ENCODE measurements at regions not wholly inside any gene's neighbourhood (a gene's known extent, or its start where the extent isn't known, plus 50 kb on each side); places are given as distances from the start of the nearest gene placed in this dataset.

DNA sequence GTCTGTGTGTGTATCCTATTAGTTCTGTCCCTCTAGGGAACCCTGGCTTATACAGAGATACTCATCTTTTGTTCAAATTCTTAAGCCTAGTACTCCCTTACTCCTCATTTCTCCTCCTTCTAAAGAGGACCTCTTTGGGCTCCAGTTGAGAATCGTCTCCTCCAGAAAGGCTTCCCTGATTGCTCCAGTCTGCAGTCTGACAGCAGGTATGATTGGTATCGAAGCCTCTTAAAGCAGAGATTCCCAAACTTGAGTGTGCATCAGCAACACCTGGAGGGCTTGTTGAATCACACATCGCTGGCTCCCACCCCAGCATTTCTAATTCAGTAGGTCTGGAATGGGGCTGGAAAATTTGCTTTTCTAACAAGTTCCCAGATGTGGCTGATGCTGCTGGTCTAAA lies 60.9 kb upstream of the NMNAT3 start:
- H3K9me1 ChIP-seq (ENCODE audit: control insufficient read depth, insufficient read depth, low read length) = no peaks in the 10 kb centered on the region
- BruUV-seq (replicated peaks) = no TSS peak
- no peak overlapping the region for H3K4me3 ChIP-seq
- H3K36me3 ChIP-seq (ENCODE audit: control insufficient read depth, insufficient read depth, low read length) = no peaks in the 10 kb centered on the region
- ChIA-PET POLR2A (interaction anchor here (1.4 kb wide), 1 partner anchor 29 kb away, joined by 4 read pairs; no protein-coding TSS in a partner anchor), CTCF (ENCODE audit: low intra/inter-chr PET ratio) (no interaction called here)
- FAIRE-seq (no peak), ATAC-seq (no peak), DNase-seq (ENCODE audit: extremely low read depth in 1 of 4, low spot score in 3 of 4) (no peak)
- H3K79me2 ChIP-seq (ENCODE audit: control insufficient read depth, insufficient read depth, low read length) = no peaks in the 10 kb centered on the region
- in situ Hi-C loops (cut with MboI) (no loop called here), intact Hi-C loops (cut with micrococcal nuclease) (no loop called here)
- H3K27me3 ChIP-seq (ENCODE audit: control insufficient read depth in 2 of 2, insufficient read depth in 2 of 2, low read length in 2 of 2) = no peaks in the 10 kb centered on the region
- no peak overlapping the region for H3K27ac ChIP-seq (ENCODE audit: extremely low read depth, low read depth, low read length)
- no peak overlapping the region for H3K9ac ChIP-seq (ENCODE audit: insufficient read depth in 1 of 2, low read depth in 2 of 2, low read length in 2 of 2)
- no peak overlapping the region for H2AFZ ChIP-seq (ENCODE audit: low read depth, low read length)
- no peaks in the 10 kb centered on the region for H3K4me1 ChIP-seq (replicated peaks in 1 of 2; ENCODE audit: control insufficient read depth in 2 of 2, insufficient read depth in 2 of 2, low read length in 2 of 2)
- no peak for TF ChIP-seq FOS (IDR thresholded peaks at IDR 0.05; ENCODE audit: extremely low read depth, insufficient read length)
- TF ChIP-seq ZFP36 (IDR thresholded peaks at IDR 0.05; ENCODE audit: low read depth, low read length, partially characterized antibody) = peak; percentile 58
- no peak overlapping the region for H3K4me2 ChIP-seq (ENCODE audit: insufficient read depth, low read length)
- H3K9me3 ChIP-seq (replicated peaks; ENCODE audit: control insufficient read depth, insufficient read depth, low read depth, low read length) = no peaks in the 10 kb centered on the region
- 6% methylated on average over 3 of the region's 3 CpGs for WGBS (ENCODE audit: insufficient coverage, low coverage, missing lambda C conversion rate)
- H4K20me1 ChIP-seq (replicated peaks; ENCODE audit: control insufficient read depth, insufficient read depth, low read length) = no peaks in the 10 kb centered on the region

DNA sequence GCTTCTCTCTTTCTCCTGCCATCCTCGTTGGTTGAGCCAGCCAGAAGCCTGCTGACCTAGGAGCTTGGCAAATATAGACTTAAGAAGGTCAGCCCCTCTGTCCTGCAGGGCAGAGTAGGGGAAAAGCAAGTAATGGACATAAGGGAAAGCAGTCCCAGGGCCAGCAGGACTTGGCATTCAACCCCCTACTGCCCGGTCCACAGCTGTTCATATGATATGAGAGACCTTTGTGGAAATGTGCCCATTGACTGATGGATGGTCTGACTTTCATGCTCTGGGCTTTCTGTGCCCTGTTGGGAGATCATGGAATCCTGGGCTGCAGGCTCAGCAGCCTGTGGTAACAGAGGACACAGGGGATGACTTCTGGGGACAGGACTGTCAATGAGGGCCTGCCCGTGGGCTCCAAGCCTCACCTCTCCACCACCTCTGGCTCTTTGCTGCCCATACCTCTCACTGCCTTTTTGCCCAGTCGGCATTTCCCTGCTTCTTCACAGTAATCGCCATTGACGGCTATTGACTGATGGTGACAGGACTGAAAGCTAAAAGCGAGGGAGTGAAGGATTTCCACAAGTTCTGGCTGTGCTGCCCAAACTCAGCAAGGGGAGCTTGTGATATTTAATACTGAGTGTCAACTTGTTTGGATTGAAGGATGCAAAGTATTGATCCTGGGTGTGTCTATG lies 60.0 kb upstream of the NMNAT3 start:
- intact Hi-C loops (cut with micrococcal nuclease) = no loop called here
- H3K9me3 ChIP-seq (replicated peaks; ENCODE audit: control insufficient read depth, insufficient read depth, low read depth, low read length) = no peaks in the 10 kb centered on the region
- BruUV-seq (replicated peaks) = no TSS peak
- ATAC-seq (no peak), DNase-seq (ENCODE audit: extremely low read depth in 1 of 4, low spot score in 3 of 4) (no peak), FAIRE-seq (no peak)
- no peak overlapping the region for H3K4me3 ChIP-seq
- no peak overlapping the region for H2AFZ ChIP-seq (ENCODE audit: low read depth, low read length)
- CTCF ChIA-PET (ENCODE audit: low intra/inter-chr PET ratio) = no interaction called here
- H3K4me2 ChIP-seq (ENCODE audit: insufficient read depth, low read length) = no peak overlapping the region
- WGBS (ENCODE audit: insufficient coverage, low coverage, missing lambda C conversion rate) = 1% methylated on average over 7 of the region's 7 CpGs
- no peaks in the 10 kb centered on the region for H3K36me3 ChIP-seq (ENCODE audit: control insufficient read depth, insufficient read depth, low read length)
- POLR2A ChIA-PET = interaction anchor here (1.4 kb wide), 1 partner anchor 29 kb away, joined by 4 read pairs; no protein-coding TSS in a partner anchor
- H3K4me1 ChIP-seq (replicated peaks in 1 of 2; ENCODE audit: control insufficient read depth in 2 of 2, insufficient read depth in 2 of 2, low read length in 2 of 2) = no peaks in the 10 kb centered on the region
- H4K20me1 ChIP-seq (replicated peaks; ENCODE audit: control insufficient read depth, insufficient read depth, low read length) = no peaks in the 10 kb centered on the region
- H3K79me2 ChIP-seq (ENCODE audit: control insufficient read depth, insufficient read depth, low read length) = no peaks in the 10 kb centered on the region
- no peak overlapping the region for H3K27ac ChIP-seq (ENCODE audit: extremely low read depth, low read depth, low read length)
- H3K27me3 ChIP-seq (ENCODE audit: control insufficient read depth in 2 of 2, insufficient read depth in 2 of 2, low read length in 2 of 2) = no peaks in the 10 kb centered on the region
- no peaks in the 10 kb centered on the region for H3K9me1 ChIP-seq (ENCODE audit: control insufficient read depth, insufficient read depth, low read length)
- in situ Hi-C loops (cut with MboI) = no loop called here
- H3K9ac ChIP-seq (ENCODE audit: insufficient read depth in 1 of 2, low read depth in 2 of 2, low read length in 2 of 2) = no peak overlapping the region
- TF ChIP-seq FOSL1 (tag; conservative IDR thresholded peaks at IDR 0.05) (no peak), POLR2A (conservative IDR thresholded peaks at IDR 0.05) (no peak), TAL1 (IDR thresholded peaks at IDR 0.05) (no peak), IFI16 (CRISPR knock-in tag; IDR thresholded peaks at IDR 0.05) (no peak), CREBBP (IDR thresholded peaks at IDR 0.05; ENCODE audit: low read depth, low read length) (no peak), CREB1 (IDR thresholded peaks at IDR 0.05) (no peak), CREB1 (CRISPR knock-in tag; IDR thresholded peaks at IDR 0.05) (no peak), RFX5 (IDR thresholded peaks at IDR 0.05; ENCODE audit: low read depth, low read length) (no peak), NFXL1 (CRISPR knock-in tag; IDR thresholded peaks at IDR 0.05) (no peak), ZNF561 (CRISPR knock-in tag; conservative IDR thresholded peaks at IDR 0.05) (no peak), SOX6 (IDR thresholded peaks at IDR 0.05) (no peak), FOXA3 (CRISPR knock-in tag; conservative IDR thresholded peaks at IDR 0.05 in 1 of 2, IDR thresholded peaks at IDR 0.05 in 1 of 2) (no peak)
- TF ChIP-seq, protein P1, sequence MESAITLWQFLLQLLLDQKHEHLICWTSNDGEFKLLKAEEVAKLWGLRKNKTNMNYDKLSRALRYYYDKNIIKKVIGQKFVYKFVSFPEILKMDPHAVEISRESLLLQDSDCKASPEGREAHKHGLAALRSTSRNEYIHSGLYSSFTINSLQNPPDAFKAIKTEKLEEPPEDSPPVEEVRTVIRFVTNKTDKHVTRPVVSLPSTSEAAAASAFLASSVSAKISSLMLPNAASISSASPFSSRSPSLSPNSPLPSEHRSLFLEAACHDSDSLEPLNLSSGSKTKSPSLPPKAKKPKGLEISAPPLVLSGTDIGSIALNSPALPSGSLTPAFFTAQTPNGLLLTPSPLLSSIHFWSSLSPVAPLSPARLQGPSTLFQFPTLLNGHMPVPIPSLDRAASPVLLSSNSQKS (CRISPR knock-in tag; IDR thresholded peaks at IDR 0.05) = no peak
- TF ChIP-seq, protein P2, sequence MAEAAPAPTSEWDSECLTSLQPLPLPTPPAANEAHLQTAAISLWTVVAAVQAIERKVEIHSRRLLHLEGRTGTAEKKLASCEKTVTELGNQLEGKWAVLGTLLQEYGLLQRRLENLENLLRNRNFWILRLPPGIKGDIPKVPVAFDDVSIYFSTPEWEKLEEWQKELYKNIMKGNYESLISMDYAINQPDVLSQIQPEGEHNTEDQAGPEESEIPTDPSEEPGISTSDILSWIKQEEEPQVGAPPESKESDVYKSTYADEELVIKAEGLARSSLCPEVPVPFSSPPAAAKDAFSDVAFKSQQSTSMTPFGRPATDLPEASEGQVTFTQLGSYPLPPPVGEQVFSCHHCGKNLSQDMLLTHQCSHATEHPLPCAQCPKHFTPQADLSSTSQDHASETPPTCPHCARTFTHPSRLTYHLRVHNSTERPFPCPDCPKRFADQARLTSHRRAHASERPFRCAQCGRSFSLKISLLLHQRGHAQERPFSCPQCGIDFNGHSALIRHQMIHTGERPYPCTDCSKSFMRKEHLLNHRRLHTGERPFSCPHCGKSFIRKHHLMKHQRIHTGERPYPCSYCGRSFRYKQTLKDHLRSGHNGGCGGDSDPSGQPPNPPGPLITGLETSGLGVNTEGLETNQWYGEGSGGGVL (CRISPR knock-in tag; IDR thresholded peaks at IDR 0.05) = no peak
